ENCODE measurements at regions not wholly inside any gene's neighbourhood (a gene's known extent, or its start where the extent isn't known, plus 50 kb on each side); places are given as distances from the start of the nearest gene placed in this dataset.

GRCh38 chrX:62839596-62839995, 511.5 kb downstream of the SPIN4 start:
- DNase-seq (ENCODE audit: low spot score) = no peak
- H3K9me2 ChIP-seq (ENCODE audit: insufficient read depth, low read length) = no peaks in the 10 kb centered on the region
- no peak overlapping the region for H3K4me2 ChIP-seq (ENCODE audit: low read length)
- no peak overlapping the region for H2AFZ ChIP-seq (ENCODE audit: low read length)
- no peak overlapping the region for H3K4me3 ChIP-seq (ENCODE audit: low read depth, low read length, poor library complexity, severe bottlenecking)
- intact Hi-C loops (cut with micrococcal nuclease; ENCODE audit: unreplicated experiment) = no loop called here
- H3K27ac ChIP-seq (ENCODE audit: low read depth, low read length, poor library complexity, severe bottlenecking) = no peak overlapping the region
- H3K9me3 ChIP-seq (ENCODE audit: low read length) = no peaks in the 10 kb centered on the region
- CTCF ChIA-PET (ENCODE audit: unreplicated experiment) = no interaction called here
- TF ChIP-seq, protein P1, sequence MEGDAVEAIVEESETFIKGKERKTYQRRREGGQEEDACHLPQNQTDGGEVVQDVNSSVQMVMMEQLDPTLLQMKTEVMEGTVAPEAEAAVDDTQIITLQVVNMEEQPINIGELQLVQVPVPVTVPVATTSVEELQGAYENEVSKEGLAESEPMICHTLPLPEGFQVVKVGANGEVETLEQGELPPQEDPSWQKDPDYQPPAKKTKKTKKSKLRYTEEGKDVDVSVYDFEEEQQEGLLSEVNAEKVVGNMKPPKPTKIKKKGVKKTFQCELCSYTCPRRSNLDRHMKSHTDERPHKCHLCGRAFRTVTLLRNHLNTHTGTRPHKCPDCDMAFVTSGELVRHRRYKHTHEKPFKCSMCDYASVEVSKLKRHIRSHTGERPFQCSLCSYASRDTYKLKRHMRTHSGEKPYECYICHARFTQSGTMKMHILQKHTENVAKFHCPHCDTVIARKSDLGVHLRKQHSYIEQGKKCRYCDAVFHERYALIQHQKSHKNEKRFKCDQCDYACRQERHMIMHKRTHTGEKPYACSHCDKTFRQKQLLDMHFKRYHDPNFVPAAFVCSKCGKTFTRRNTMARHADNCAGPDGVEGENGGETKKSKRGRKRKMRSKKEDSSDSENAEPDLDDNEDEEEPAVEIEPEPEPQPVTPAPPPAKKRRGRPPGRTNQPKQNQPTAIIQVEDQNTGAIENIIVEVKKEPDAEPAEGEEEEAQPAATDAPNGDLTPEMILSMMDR (conservative IDR thresholded peaks at IDR 0.05; ENCODE audit: low read length) = no peak
- TF ChIP-seq EZH2phosphoT487 (IDR thresholded peaks at IDR 0.05; ENCODE audit: borderline replicate concordance, low read depth, low read length) = no peak
- no peaks in the 10 kb centered on the region for H3K4me1 ChIP-seq (ENCODE audit: insufficient read depth, low read length, poor library complexity, severe bottlenecking)
- POLR2A ChIA-PET = interaction anchor here (0.6 kb wide), 1 partner anchor 16 kb away, joined by 3 read pairs; no protein-coding TSS in a partner anchor
- no TSS peak for BruUV-seq (replicated peaks)
- no peaks in the 10 kb centered on the region for H3K79me2 ChIP-seq (ENCODE audit: insufficient read depth, low read depth, low read length)
- H3K36me3 ChIP-seq (ENCODE audit: insufficient read depth, low read length) = no peaks in the 10 kb centered on the region
- H4K20me1 ChIP-seq (ENCODE audit: insufficient read depth, low read length) = no peaks in the 10 kb centered on the region
